Stimulated activated naive CD8-positive, alpha-beta T cell treated with anti-CD3 and anti-CD28 coated beads, Interleukin-15, Interleukin-2, amounts not matched to agents 100 ng/mL and 50 ng/mL, for 24 hours (primary cell): ENCODE measurements at regions not wholly inside any gene's neighbourhood (a gene's known extent, or its start where the extent isn't known, plus 50 kb on each side); places are given as distances from the start of the nearest gene placed in this dataset.
A peak's percentile ranks its signal among the peaks of the same experiment; 100 is the strongest.

Experiments used
- H3K27ac Mint-ChIP-seq: one replicate; pipeline ENCODE4 v1.8.0; 2021; ENCODE audit warnings: mild to moderate bottlenecking, mixed read lengths
- H3K27me3 Mint-ChIP-seq: one replicate; pipeline ENCODE4 v1.8.0; 2021; ENCODE audit warnings: mixed read lengths
- H3K36me3 Mint-ChIP-seq: one replicate; pipeline ENCODE4 v1.8.0; 2021; ENCODE audit warnings: low read depth, mixed read lengths
- H3K4me1 Mint-ChIP-seq: one replicate; pipeline ENCODE4 v1.8.0; 2021; ENCODE audit warnings: low read depth, mixed read lengths
- H3K4me3 Mint-ChIP-seq: one replicate; pipeline ENCODE4 v1.8.0; 2021; ENCODE audit warnings: mild to moderate bottlenecking, mixed read lengths
- H3K9me3 Mint-ChIP-seq: one replicate; pipeline ENCODE4 v1.8.0; 2021; ENCODE audit warnings: mixed read lengths

GRCh38 chr4:123046096-123046495 is 123.7 kb upstream of the NUDT6 start:
- H3K4me1 Mint-ChIP-seq: no peaks in the 10 kb centered on the region
- H3K9me3 Mint-ChIP-seq: peaks cover 51% of the 10 kb centered on the region
- H3K4me3 Mint-ChIP-seq: no peak overlapping the region
- no peak overlapping the region for H3K27ac Mint-ChIP-seq
- H3K27me3 Mint-ChIP-seq: no peaks in the 10 kb centered on the region
- peaks cover 83% of the 10 kb centered on the region for H3K36me3 Mint-ChIP-seq

DNA sequence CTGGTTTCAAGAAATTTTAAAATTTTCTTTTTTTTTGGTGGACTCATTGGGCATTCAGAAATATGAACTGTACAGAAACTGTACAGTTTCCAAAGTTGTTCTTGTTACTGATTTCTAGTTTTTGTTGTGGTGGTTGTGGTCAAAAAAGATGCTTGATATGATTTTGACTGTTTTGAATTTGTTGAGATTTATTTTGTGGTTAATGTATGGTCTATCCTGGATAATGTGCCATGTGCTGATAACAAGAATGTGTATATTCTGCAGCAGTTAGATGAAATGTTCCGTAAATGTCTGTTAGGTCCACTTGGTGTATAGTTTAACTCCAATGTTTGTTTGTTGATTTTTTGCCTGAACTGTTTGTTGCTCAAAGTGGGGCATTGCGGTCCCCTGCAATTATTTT is 127.6 kb upstream of the NUDT6 start:
- H3K27me3 Mint-ChIP-seq: no peaks in the 10 kb centered on the region
- H3K4me1 Mint-ChIP-seq: no peaks in the 10 kb centered on the region
- H3K36me3 Mint-ChIP-seq: peaks cover 71% of the 10 kb centered on the region
- H3K27ac Mint-ChIP-seq: no peak overlapping the region
- H3K4me3 Mint-ChIP-seq: no peak overlapping the region
- peaks cover 57% of the 10 kb centered on the region for H3K9me3 Mint-ChIP-seq

- Mint-ChIP-seq H3K27ac (no peak overlapping the region), H3K9me3 (peaks cover 51% of the 10 kb centered on the region), H3K36me3 (peaks cover 68% of the 10 kb centered on the region), H3K27me3 (no peaks in the 10 kb centered on the region), H3K4me3 (no peak overlapping the region), H3K4me1 (no peaks in the 10 kb centered on the region)
Observed at GRCh38 chr4:123052007-123052406, 129.6 kb upstream of the NUDT6 start.

- H3K27me3 Mint-ChIP-seq: no peaks in the 10 kb centered on the region
- H3K27ac Mint-ChIP-seq: no peak overlapping the region
- H3K36me3 Mint-ChIP-seq: peaks cover 61% of the 10 kb centered on the region
- peaks cover 36% of the 10 kb centered on the region for H3K9me3 Mint-ChIP-seq
- no peaks in the 10 kb centered on the region for H3K4me1 Mint-ChIP-seq
- H3K4me3 Mint-ChIP-seq: no peak overlapping the region
Observed at GRCh38 chr4:123055943-123056342, 133.5 kb upstream of the NUDT6 start.

GRCh38 chr4:123060039-123060770 is 137.8 kb upstream of the NUDT6 start:
- peaks cover 14% of the 10 kb centered on the region for H3K9me3 Mint-ChIP-seq
- H3K36me3 Mint-ChIP-seq: peaks cover 55% of the 10 kb centered on the region
- H3K27ac Mint-ChIP-seq: no peak overlapping the region
- H3K4me1 Mint-ChIP-seq: no peaks in the 10 kb centered on the region
- no peaks in the 10 kb centered on the region for H3K27me3 Mint-ChIP-seq
- H3K4me3 Mint-ChIP-seq: no peak overlapping the region

GRCh38 chr4:123064390-123064789 is 142.0 kb upstream of the NUDT6 start:
- peaks cover 27% of the 10 kb centered on the region for H3K36me3 Mint-ChIP-seq
- no peak overlapping the region for H3K4me3 Mint-ChIP-seq
- H3K4me1 Mint-ChIP-seq: no peaks in the 10 kb centered on the region
- no peaks in the 10 kb centered on the region for H3K27me3 Mint-ChIP-seq
- peaks cover 2% of the 10 kb centered on the region for H3K9me3 Mint-ChIP-seq
- H3K27ac Mint-ChIP-seq: no peak overlapping the region

GRCh38 chr4:123068081-123068480 is 145.7 kb upstream of the NUDT6 start:
- Mint-ChIP-seq H3K4me3 (no peak overlapping the region), H3K9me3 (no peaks in the 10 kb centered on the region), H3K27ac (no peak overlapping the region), H3K27me3 (no peaks in the 10 kb centered on the region), H3K4me1 (no peaks in the 10 kb centered on the region), H3K36me3 (peaks cover under 1% of the 10 kb centered on the region)

DNA sequence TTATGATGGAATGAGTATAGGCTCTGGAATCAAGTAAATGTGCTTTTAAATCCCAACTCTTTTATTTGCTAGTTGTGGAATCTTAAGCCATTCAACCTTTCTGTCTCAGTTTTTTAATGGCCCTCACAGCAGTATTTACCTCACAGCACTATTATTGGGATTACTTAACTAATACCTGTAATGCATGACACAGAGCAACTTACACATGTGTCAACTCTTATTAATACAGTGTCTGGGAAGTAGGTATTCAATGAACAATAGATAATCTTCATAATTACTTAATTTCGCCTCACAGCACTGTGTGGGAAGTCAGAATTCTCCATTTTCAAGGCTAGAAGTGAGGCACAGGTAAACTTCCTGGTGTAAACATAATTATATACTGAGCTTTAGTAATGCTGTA is 149.7 kb upstream of the NUDT6 start:
- Mint-ChIP-seq H3K9me3 (no peaks in the 10 kb centered on the region), H3K4me1 (no peaks in the 10 kb centered on the region), H3K27me3 (no peaks in the 10 kb centered on the region), H3K27ac (no peak overlapping the region), H3K4me3 (no peak overlapping the region), H3K36me3 (peaks cover 7% of the 10 kb centered on the region)

- H3K36me3 Mint-ChIP-seq: peaks cover 13% of the 10 kb centered on the region
- H3K27ac Mint-ChIP-seq: no peak overlapping the region
- H3K9me3 Mint-ChIP-seq: no peaks in the 10 kb centered on the region
Observed at GRCh38 chr4:123073650-123074049, 151.3 kb upstream of the NUDT6 start.

DNA sequence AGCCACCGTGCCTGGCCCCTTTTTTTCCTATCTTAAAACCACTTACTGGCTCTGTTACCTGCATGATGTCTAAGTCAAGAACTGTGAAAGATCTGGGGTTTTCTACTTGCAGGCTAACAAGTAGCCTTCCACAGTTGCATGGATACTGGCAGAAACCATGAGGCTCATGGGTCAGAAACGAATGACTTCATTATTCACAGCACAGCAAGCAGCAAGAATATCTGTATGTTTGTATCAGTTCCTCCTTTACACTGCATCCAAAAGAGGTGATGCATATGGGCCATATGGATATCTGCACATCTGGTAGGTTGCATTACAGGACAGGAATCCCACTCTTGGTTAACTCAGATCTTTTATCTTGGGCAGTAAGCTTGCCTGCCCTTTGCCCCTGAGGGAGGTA is 154.9 kb upstream of the NUDT6 start:
- H3K9me3 Mint-ChIP-seq: no peaks in the 10 kb centered on the region
- H3K4me3 Mint-ChIP-seq: no peak overlapping the region
- H3K27me3 Mint-ChIP-seq: no peaks in the 10 kb centered on the region
- no peak overlapping the region for H3K27ac Mint-ChIP-seq
- H3K36me3 Mint-ChIP-seq: peaks cover 38% of the 10 kb centered on the region
- no peaks in the 10 kb centered on the region for H3K4me1 Mint-ChIP-seq

More at GRCh38 chr4:123073650-123074049, 151.3 kb upstream of the NUDT6 start:
- H3K4me3 Mint-ChIP-seq: no peak overlapping the region
- H3K4me1 Mint-ChIP-seq: no peaks in the 10 kb centered on the region
- H3K27me3 Mint-ChIP-seq: no peaks in the 10 kb centered on the region

DNA sequence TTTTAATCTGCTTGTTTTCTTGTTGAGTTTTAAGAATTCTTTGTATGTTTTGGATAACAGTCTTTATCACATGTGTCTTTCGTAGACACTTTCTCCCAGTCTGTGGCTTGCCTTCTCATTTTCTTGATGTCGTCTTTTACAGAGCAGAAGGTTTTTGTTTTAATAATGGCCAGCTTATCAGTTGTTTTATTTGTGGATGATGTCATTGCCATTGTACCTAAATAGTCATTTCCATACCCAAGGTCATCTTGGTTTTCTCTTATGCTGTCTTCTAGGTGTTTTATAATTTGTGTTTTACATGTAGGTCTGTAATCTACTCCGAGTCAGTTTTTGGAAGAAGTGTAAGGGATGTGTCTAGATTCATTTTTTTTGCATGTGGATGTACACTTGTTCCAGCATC is 159.6 kb upstream of the NUDT6 start:
- no peaks in the 10 kb centered on the region for H3K27me3 Mint-ChIP-seq
- H3K4me3 Mint-ChIP-seq: no peak overlapping the region
- no peak overlapping the region for H3K27ac Mint-ChIP-seq
- H3K9me3 Mint-ChIP-seq: peaks cover 8% of the 10 kb centered on the region
- H3K36me3 Mint-ChIP-seq: peaks cover 43% of the 10 kb centered on the region
- peaks cover 3% of the 10 kb centered on the region for H3K4me1 Mint-ChIP-seq

- H3K4me1 Mint-ChIP-seq: peaks cover 3% of the 10 kb centered on the region
- peak overlapping the region; percentile 66 for H3K27ac Mint-ChIP-seq
- peaks cover 52% of the 10 kb centered on the region for H3K36me3 Mint-ChIP-seq
- no peaks in the 10 kb centered on the region for H3K27me3 Mint-ChIP-seq
- no peak overlapping the region for H3K4me3 Mint-ChIP-seq
- peaks cover 10% of the 10 kb centered on the region for H3K9me3 Mint-ChIP-seq
Observed at GRCh38 chr4:123083646-123084045, 161.2 kb upstream of the NUDT6 start.

DNA sequence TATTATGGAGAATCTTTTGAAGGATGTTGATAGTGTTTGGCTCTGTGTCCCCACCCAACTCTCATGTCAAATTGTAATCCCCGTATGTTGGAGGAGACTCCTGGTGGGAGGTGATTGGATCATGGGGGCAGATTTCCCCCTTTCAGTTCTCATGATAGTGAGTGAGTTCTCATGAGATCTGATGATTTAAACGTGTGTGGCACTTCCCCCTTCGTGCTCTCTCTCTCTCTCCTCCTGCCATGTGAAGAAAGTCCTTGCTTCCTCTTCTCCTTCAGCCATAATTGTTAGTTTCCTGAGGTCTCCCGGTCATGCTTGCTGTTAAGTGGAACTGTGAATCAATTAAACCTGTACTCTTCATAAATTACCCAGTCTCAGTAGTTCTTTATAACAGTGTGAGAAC is 166.1 kb upstream of the NUDT6 start:
- H3K9me3 Mint-ChIP-seq: peaks cover 10% of the 10 kb centered on the region
- H3K4me1 Mint-ChIP-seq: peaks cover 8% of the 10 kb centered on the region
- no peak overlapping the region for H3K27ac Mint-ChIP-seq
- no peaks in the 10 kb centered on the region for H3K27me3 Mint-ChIP-seq
- H3K4me3 Mint-ChIP-seq: no peak overlapping the region
- H3K36me3 Mint-ChIP-seq: peaks cover 55% of the 10 kb centered on the region

DNA sequence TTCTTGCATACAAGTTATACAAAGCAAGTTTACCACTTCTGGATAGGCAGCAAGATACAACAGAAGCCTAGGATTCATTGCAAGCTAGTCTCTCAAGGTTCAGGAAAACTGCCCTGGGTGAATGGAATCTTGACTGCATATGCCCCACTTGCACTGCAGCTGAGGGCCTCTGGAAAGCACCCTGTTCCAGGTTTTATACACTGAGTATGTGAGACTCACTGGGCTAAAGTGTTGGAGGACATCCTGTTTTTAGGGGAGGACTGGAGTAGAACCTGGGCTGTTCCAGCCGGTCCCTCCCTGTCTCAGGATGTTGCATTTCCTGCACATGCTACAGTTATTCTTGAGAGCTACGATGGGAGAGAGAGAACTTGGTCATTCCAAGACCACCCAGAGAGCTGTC is 168.5 kb upstream of the NUDT6 start:
- no peak overlapping the region for H3K4me3 Mint-ChIP-seq

GRCh38 chr4:123092586-123092985 is 170.2 kb upstream of the NUDT6 start:
- no peak overlapping the region for H3K27ac Mint-ChIP-seq
- H3K36me3 Mint-ChIP-seq: peaks cover 49% of the 10 kb centered on the region
- no peaks in the 10 kb centered on the region for H3K9me3 Mint-ChIP-seq
- H3K27me3 Mint-ChIP-seq: no peaks in the 10 kb centered on the region
- peaks cover 6% of the 10 kb centered on the region for H3K4me1 Mint-ChIP-seq
- H3K4me3 Mint-ChIP-seq: no peak overlapping the region

More for the DNA sequence above, 168.5 kb upstream of the NUDT6 start:
- H3K4me1 Mint-ChIP-seq: peaks cover 6% of the 10 kb centered on the region
- no peak overlapping the region for H3K27ac Mint-ChIP-seq
- peaks cover 63% of the 10 kb centered on the region for H3K36me3 Mint-ChIP-seq
- peaks cover 10% of the 10 kb centered on the region for H3K9me3 Mint-ChIP-seq
- H3K27me3 Mint-ChIP-seq: no peaks in the 10 kb centered on the region

DNA sequence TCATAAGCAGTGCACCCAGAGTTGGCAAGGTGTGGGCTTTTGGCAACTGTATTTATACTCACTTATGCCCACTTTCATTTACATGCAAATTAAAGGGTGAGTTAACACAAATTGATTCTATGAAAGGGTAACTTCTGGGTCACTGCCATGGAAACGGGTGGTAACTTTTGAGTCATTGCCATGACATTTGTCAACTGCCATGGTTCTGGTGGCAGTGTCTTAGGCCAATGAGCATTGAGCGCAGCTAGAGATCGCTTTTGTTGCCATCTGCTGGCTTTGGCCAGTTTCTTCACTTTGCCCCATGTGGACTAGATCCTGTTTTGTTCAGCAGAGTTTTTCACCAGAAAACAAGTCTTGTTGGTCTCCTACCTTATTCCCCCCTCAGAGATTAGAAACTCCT is 170.8 kb upstream of the NUDT6 start:
- Mint-ChIP-seq H3K27ac (no peak overlapping the region), H3K4me3 (no peak overlapping the region), H3K4me1 (peaks cover 6% of the 10 kb centered on the region), H3K27me3 (no peaks in the 10 kb centered on the region), H3K9me3 (no peaks in the 10 kb centered on the region), H3K36me3 (peaks cover 42% of the 10 kb centered on the region)
